BJ (cell line): ENCODE measurements at regions not wholly inside any gene's neighbourhood (a gene's known extent, or its start where the extent isn't known, plus 50 kb on each side); places are given as distances from the start of the nearest gene placed in this dataset.

Source experiments
- CTCF ChIA-PET: fragments of 350-600 bp; formaldehyde crosslinking; extraction: SDS; loops from one replicate; lab custom pipeline; 2021; ENCODE audit warnings: antibody characterized with exemption, inconsistent platforms; lab: Yijun Ruan, JAX
- POLR2A ChIA-PET: fragments of 300-600 bp; sonication (Branson Sonifier 250); formaldehyde crosslinking; extraction: SDS; loops from one replicate; lab custom pipeline; 2021; ENCODE audit warnings: antibody characterized with exemption; lab: Charles Lee
- DNase-seq: peaks from one replicate; pipeline ENCODE4 v3.0.0-alpha.2; 2011; ENCODE audit warnings: low read depth
- H3K27me3 ChIP-seq: 2 replicates; pipeline ENCODE4 v1.6.0; 2011; ENCODE audit warnings: low read length; ENCODE audit not compliant: control insufficient read depth, insufficient read depth
- H3K36me3 ChIP-seq: 2 replicates; pipeline ENCODE4 v1.5.1; 2011; ENCODE audit warnings: low read length; ENCODE audit not compliant: control insufficient read depth, insufficient read depth
- H3K4me3 ChIP-seq: 2 replicates; pipeline ENCODE4 v1.5.1; 2011; ENCODE audit warnings: low read depth, mild to moderate bottlenecking, control low read depth, low read length
- TF ChIP-seq, protein P1 (sequence below): IDR thresholded peaks from 2 replicates; pipeline ENCODE4 v1.5.1; 2011; ENCODE audit warnings: low read depth, mild to moderate bottlenecking, control low read depth, inconsistent platforms, low read length, moderate library complexity; ENCODE audit not compliant: insufficient read depth

DNA sequence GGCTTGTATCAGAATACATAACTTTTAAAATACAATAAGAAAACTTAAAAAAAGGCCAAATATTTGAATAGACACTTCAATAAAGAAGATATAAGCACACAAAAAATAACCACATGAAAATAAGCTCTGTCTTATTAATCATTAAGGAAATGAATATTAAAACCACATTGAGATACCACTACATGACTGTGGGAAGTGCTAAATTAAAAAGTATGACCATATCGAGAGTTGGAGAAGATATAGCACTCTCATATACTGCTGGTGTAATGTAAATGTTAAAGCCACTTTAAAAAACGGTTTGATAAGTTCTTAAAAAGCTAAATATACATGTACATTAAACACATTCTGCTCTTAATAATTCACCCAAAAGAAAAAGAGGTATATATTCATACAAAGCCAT lies 104.6 kb upstream of the TRIB2 start:
- H3K36me3 ChIP-seq: no peaks in the 10 kb centered on the region
- no peaks in the 10 kb centered on the region; the same call in 1 of the 2 replicates for H3K27me3 ChIP-seq
- no peak for DNase-seq
- TF ChIP-seq, protein P1, sequence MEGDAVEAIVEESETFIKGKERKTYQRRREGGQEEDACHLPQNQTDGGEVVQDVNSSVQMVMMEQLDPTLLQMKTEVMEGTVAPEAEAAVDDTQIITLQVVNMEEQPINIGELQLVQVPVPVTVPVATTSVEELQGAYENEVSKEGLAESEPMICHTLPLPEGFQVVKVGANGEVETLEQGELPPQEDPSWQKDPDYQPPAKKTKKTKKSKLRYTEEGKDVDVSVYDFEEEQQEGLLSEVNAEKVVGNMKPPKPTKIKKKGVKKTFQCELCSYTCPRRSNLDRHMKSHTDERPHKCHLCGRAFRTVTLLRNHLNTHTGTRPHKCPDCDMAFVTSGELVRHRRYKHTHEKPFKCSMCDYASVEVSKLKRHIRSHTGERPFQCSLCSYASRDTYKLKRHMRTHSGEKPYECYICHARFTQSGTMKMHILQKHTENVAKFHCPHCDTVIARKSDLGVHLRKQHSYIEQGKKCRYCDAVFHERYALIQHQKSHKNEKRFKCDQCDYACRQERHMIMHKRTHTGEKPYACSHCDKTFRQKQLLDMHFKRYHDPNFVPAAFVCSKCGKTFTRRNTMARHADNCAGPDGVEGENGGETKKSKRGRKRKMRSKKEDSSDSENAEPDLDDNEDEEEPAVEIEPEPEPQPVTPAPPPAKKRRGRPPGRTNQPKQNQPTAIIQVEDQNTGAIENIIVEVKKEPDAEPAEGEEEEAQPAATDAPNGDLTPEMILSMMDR: no peak
- CTCF ChIA-PET: no interaction called here
- POLR2A ChIA-PET: interaction anchor here (0.5 kb wide), 1 partner anchor 190 kb away, joined by 3 read pairs; no protein-coding TSS in a partner anchor
- H3K4me3 ChIP-seq: no peak overlapping the region

DNA sequence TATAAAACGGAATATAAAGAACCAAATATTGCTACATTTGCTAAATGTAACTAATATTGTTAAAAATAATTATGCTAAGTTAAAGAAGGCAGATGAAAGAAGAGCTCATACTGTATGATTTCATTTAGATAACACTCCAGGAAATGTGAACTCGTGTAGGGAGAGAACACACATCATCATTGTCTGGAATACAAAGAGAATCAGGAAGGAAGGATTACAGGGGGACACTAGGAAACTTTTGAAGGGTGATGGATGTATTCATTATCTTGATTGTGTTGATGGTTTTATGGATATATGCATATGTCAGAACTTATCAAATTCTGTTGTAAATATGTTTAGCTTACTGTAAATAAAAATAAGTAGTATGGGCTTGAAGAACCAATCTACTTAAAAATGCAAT lies 104.1 kb upstream of the TRIB2 start:
- CTCF ChIA-PET: no interaction called here

DNA sequence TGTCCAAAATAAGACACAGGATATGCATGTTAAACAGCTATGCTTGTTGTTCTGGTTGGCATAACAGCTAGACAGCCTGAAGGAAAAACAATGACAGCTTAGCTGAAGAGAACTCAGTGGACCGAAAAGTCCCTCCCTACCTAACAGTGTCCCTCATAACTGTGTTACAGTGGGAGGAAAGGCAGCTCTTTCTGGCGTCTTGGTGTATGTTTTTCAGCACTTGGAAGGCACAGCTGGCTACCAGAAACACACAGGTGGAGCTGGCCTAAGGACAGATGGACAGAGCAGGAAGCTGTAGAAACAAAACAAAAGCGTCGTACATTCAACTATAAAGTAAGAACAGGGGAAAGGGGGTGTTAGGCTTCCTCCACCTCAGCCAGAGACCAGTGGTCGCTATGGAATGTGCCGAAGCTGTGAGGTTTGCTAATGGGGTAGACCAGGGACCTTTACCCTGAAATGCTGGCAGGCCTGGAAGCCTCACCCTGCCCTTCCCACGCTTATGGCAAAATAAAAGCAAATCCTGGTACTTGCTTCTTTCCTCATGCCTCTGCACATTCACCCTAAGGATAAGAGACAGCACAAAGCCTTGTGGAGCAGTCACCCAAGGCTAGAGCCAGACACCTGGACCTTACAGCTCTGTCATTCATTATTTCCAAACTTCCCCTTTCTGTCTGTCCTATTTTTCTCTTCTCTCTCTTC lies 103.5 kb upstream of the TRIB2 start:
- DNase-seq: no peak
- ChIA-PET POLR2A (no interaction called here), CTCF (no interaction called here)
- H3K36me3 ChIP-seq: no peaks in the 10 kb centered on the region
- H3K4me3 ChIP-seq: no peak overlapping the region
- H3K27me3 ChIP-seq: no peaks in the 10 kb centered on the region; the same call in 1 of the 2 replicates
- TF ChIP-seq, protein P1: no peak

More for the DNA sequence above, 104.1 kb upstream of the TRIB2 start:
- Histone ChIP-seq H3K36me3 (no peaks in the 10 kb centered on the region), H3K27me3 (no peaks in the 10 kb centered on the region; the same call in 1 of the 2 replicates), H3K4me3 (no peak overlapping the region)
- TF ChIP-seq, protein P1: no peak
- POLR2A ChIA-PET: interaction anchor here (0.5 kb wide), 1 partner anchor 191 kb away, joined by 3 read pairs; no protein-coding TSS in a partner anchor
- DNase-seq: no peak

DNA sequence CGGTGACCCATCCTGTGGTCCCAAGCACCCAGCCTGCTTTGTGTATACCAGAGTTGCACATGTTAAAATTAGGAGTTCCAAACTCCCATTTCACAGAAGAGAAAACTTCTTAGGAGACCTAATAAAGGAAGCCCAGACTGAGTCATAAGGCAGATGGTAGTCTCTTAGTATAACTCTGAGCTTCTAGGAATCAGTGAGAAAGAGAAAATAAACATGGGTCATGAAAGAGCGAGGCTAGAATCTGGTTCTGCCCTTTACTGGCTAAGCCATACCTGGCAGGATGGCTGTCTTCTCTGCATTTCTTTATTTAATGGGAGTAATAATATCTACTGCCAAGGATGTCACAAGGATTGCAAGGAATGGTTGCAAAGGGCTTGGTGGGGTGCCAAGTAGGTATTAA lies 101.2 kb upstream of the TRIB2 start:
- no peaks in the 10 kb centered on the region for H3K36me3 ChIP-seq
- ChIA-PET CTCF (no interaction called here), POLR2A (no interaction called here)
- TF ChIP-seq, protein P1: no peak
- H3K4me3 ChIP-seq: no peak overlapping the region
- DNase-seq: no peak
- no peaks in the 10 kb centered on the region; the same call in 1 of the 2 replicates for H3K27me3 ChIP-seq

DNA sequence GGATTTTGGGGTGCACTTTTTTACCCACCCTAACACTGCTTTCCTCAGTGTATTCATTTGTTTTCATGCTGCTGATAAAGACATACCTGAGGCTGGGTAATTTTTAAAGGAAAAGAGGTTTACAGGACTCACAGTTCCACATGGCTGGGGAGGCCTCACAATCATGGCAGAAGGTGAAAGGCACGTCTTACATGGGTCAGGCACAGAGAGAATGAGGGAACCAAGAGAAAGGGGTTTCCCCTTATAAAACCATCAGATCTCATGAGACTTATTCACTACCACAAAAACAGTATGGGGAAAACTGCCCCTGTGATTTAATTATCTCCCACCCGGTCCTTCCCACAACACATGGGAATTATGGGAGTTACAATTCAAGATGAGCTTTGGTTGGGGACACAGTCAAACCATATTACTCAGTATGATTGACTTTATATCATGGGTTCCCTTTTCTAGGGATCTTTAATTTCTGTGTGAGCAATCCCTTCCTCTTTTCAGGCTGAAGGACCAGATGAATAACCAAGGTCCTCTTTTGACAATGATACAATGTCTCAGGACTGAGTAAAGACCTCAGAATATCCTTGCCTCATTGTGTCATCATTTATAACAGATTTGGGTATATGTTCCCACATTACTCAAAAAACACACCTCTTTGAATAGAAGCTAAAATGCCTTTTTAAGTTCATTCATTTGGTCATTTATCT lies 100.1 kb upstream of the TRIB2 start:
- CTCF ChIA-PET: no interaction called here
- TF ChIP-seq, protein P1: no peak
- Histone ChIP-seq H3K36me3 (no peaks in the 10 kb centered on the region), H3K27me3 (no peaks in the 10 kb centered on the region; the same call in 1 of the 2 replicates), H3K4me3 (no peak overlapping the region)
- POLR2A ChIA-PET: no interaction called here
- DNase-seq: no peak
